ENCODE measurements at regions not wholly inside any gene's neighbourhood (a gene's known extent, or its start where the extent isn't known, plus 50 kb on each side); places are given as distances from the start of the nearest gene placed in this dataset.

GRCh38 chr2:52390651-52391050 lies 1358.7 kb upstream of the NRXN1 start:
- Mint-ChIP-seq H3K4me1 (ENCODE audit: low read depth) (no peaks in the 10 kb centered on the region), H3K9me3 (peaks cover 17% of the 10 kb centered on the region), H3K36me3 (ENCODE audit: low read depth) (no peaks in the 10 kb centered on the region), H3K4me3 (no peak overlapping the region), H3K27me3 (ENCODE audit: low read depth) (no peaks in the 10 kb centered on the region), H3K27ac (no peak overlapping the region)

GRCh38 chr2:52387937-52388590 lies 1356.1 kb upstream of the NRXN1 start:
- Mint-ChIP-seq H3K27ac (no peak overlapping the region), H3K4me3 (no peak overlapping the region), H3K27me3 (ENCODE audit: low read depth) (no peaks in the 10 kb centered on the region), H3K9me3 (peaks cover 11% of the 10 kb centered on the region), H3K36me3 (ENCODE audit: low read depth) (no peaks in the 10 kb centered on the region), H3K4me1 (ENCODE audit: low read depth) (no peaks in the 10 kb centered on the region)

- no peaks in the 10 kb centered on the region for H3K4me1 Mint-ChIP-seq (ENCODE audit: low read depth)
- no peak overlapping the region for H3K27ac Mint-ChIP-seq
- H3K9me3 Mint-ChIP-seq, result peaks cover 8% of the 10 kb centered on the region
- no peaks in the 10 kb centered on the region for H3K27me3 Mint-ChIP-seq (ENCODE audit: low read depth)
- no peaks in the 10 kb centered on the region for H3K36me3 Mint-ChIP-seq (ENCODE audit: low read depth)
- no peak overlapping the region for H3K4me3 Mint-ChIP-seq
Observed at GRCh38 chr2:52386433-52387030, 1354.6 kb upstream of the NRXN1 start.

GRCh38 chr2:52383541-52383940 lies 1351.6 kb upstream of the NRXN1 start:
- Mint-ChIP-seq H3K4me3 (no peak overlapping the region), H3K4me1 (ENCODE audit: low read depth) (no peaks in the 10 kb centered on the region), H3K36me3 (ENCODE audit: low read depth) (no peaks in the 10 kb centered on the region), H3K9me3 (no peaks in the 10 kb centered on the region), H3K27me3 (ENCODE audit: low read depth) (no peaks in the 10 kb centered on the region), H3K27ac (no peak overlapping the region)

DNA sequence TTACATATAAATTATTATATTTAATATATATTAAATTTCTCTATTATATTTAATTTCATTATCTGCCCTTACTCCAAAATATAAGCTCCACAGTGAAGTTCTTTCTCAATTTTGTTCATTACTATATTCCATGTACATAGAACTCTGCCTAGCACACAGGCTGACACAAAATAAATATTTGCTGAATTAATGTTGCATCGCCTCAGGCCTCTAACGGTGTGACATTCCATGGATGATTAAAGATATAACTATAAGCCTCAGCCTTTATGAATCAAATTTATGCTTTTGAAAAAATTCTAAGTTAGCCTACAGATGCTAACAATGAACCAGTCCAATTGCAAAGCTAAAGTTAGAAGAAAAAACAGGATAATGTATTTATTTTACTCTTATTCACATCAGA lies 1337.2 kb upstream of the NRXN1 start:
- Mint-ChIP-seq H3K27me3 (ENCODE audit: low read depth) (no peaks in the 10 kb centered on the region), H3K4me1 (ENCODE audit: low read depth) (no peaks in the 10 kb centered on the region), H3K4me3 (no peak overlapping the region), H3K9me3 (peaks cover 6% of the 10 kb centered on the region), H3K27ac (no peak overlapping the region), H3K36me3 (ENCODE audit: low read depth) (no peaks in the 10 kb centered on the region)

DNA sequence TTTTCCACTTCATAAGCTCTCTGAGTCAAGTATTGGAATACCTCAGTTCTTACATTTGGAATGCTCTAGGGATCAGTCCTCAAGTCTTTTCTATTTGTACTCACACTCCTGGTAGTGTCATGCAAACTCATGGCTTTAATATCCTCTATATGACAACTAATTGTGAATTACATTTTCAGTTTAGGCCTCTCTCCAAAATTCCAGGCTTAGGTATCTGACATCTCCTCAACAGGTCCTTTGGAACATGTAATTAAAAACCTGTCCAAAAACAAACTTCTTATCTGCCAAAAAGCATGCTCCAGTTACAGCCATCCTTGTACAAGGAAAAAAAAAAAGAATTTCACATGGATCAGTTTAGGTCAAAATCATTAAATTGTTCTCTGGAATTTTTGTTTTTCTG lies 1336.2 kb upstream of the NRXN1 start:
- H3K36me3 Mint-ChIP-seq (ENCODE audit: low read depth), result no peaks in the 10 kb centered on the region
- H3K4me1 Mint-ChIP-seq (ENCODE audit: low read depth), result no peaks in the 10 kb centered on the region
- H3K27me3 Mint-ChIP-seq (ENCODE audit: low read depth), result no peaks in the 10 kb centered on the region
- peaks cover 6% of the 10 kb centered on the region for H3K9me3 Mint-ChIP-seq
- no peak overlapping the region for H3K27ac Mint-ChIP-seq
- no peak overlapping the region for H3K4me3 Mint-ChIP-seq

GRCh38 chr2:52365946-52366345 lies 1334.0 kb upstream of the NRXN1 start:
- H3K4me3 Mint-ChIP-seq, result no peak overlapping the region
- H3K4me1 Mint-ChIP-seq (ENCODE audit: low read depth), result no peaks in the 10 kb centered on the region
- no peaks in the 10 kb centered on the region for H3K36me3 Mint-ChIP-seq (ENCODE audit: low read depth)
- no peaks in the 10 kb centered on the region for H3K27me3 Mint-ChIP-seq (ENCODE audit: low read depth)
- peaks cover 4% of the 10 kb centered on the region for H3K9me3 Mint-ChIP-seq
- no peak overlapping the region for H3K27ac Mint-ChIP-seq

- no peak overlapping the region for H3K27ac Mint-ChIP-seq
- H3K27me3 Mint-ChIP-seq (ENCODE audit: low read depth), result no peaks in the 10 kb centered on the region
- H3K9me3 Mint-ChIP-seq, result no peaks in the 10 kb centered on the region
- no peaks in the 10 kb centered on the region for H3K36me3 Mint-ChIP-seq (ENCODE audit: low read depth)
- H3K4me1 Mint-ChIP-seq (ENCODE audit: low read depth), result no peaks in the 10 kb centered on the region
- no peak overlapping the region for H3K4me3 Mint-ChIP-seq
Observed at GRCh38 chr2:52356556-52356955, 1324.6 kb upstream of the NRXN1 start.

DNA sequence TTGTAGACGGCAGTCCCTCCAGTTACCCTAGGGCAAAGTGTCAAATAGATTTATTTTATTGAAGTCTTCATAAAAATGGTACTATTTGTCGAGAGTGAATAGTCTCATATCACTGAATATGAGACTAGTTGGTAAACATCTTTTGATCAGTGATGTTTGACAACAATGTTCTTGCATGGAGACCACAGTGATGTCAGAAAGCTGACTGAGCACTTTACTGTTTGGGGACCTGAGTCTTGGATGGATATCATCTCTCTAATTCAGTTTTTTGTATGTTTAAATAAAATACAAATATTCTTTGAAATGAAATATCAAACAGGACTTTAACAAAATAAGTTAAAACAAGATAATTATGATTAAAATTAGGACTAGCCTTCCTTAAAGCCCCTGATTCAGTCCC lies 1315.4 kb upstream of the NRXN1 start:
- no peak overlapping the region for H3K4me3 Mint-ChIP-seq
- H3K9me3 Mint-ChIP-seq, result peaks cover 29% of the 10 kb centered on the region

DNA sequence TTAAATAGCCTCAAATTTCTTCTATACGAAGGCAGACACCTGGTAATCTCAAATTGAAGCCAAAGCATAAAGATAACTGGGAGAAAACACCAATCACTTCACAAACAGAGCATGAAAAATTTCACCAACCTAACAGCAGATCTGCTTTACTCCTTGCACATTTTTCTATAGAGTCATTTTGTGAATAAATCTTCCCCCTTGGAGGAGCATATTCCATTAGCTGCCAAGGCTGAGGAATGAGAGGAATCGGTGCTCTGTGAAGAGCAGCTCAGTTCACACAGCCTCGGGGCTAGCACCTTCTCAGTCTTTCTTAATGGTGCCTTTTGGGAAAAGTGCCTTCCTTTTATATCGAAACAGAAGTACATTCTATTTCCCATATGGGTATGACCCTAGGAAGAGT lies 1313.7 kb upstream of the NRXN1 start:
- H3K27ac Mint-ChIP-seq, result no peak overlapping the region
- no peaks in the 10 kb centered on the region for H3K36me3 Mint-ChIP-seq (ENCODE audit: low read depth)
- no peaks in the 10 kb centered on the region for H3K4me1 Mint-ChIP-seq (ENCODE audit: low read depth)
- H3K27me3 Mint-ChIP-seq (ENCODE audit: low read depth), result no peaks in the 10 kb centered on the region
- no peak overlapping the region for H3K4me3 Mint-ChIP-seq
- peaks cover 29% of the 10 kb centered on the region for H3K9me3 Mint-ChIP-seq

More for the DNA sequence above, 1315.4 kb upstream of the NRXN1 start:
- Mint-ChIP-seq H3K27me3 (ENCODE audit: low read depth) (no peaks in the 10 kb centered on the region), H3K36me3 (ENCODE audit: low read depth) (no peaks in the 10 kb centered on the region), H3K27ac (no peak overlapping the region), H3K4me1 (ENCODE audit: low read depth) (no peaks in the 10 kb centered on the region)

- Mint-ChIP-seq H3K4me1 (ENCODE audit: low read depth) (no peaks in the 10 kb centered on the region), H3K4me3 (no peak overlapping the region), H3K9me3 (peaks cover 28% of the 10 kb centered on the region), H3K36me3 (ENCODE audit: low read depth) (no peaks in the 10 kb centered on the region), H3K27ac (no peak overlapping the region), H3K27me3 (ENCODE audit: low read depth) (no peaks in the 10 kb centered on the region)
Observed at GRCh38 chr2:52345082-52345481, 1313.2 kb upstream of the NRXN1 start.

- peaks cover 18% of the 10 kb centered on the region for H3K9me3 Mint-ChIP-seq
- no peaks in the 10 kb centered on the region for H3K4me1 Mint-ChIP-seq (ENCODE audit: low read depth)
- H3K27me3 Mint-ChIP-seq (ENCODE audit: low read depth), result no peaks in the 10 kb centered on the region
- no peaks in the 10 kb centered on the region for H3K36me3 Mint-ChIP-seq (ENCODE audit: low read depth)
- no peak overlapping the region for H3K27ac Mint-ChIP-seq
- H3K4me3 Mint-ChIP-seq, result no peak overlapping the region
Observed at GRCh38 chr2:52343706-52344266, 1311.9 kb upstream of the NRXN1 start.

DNA sequence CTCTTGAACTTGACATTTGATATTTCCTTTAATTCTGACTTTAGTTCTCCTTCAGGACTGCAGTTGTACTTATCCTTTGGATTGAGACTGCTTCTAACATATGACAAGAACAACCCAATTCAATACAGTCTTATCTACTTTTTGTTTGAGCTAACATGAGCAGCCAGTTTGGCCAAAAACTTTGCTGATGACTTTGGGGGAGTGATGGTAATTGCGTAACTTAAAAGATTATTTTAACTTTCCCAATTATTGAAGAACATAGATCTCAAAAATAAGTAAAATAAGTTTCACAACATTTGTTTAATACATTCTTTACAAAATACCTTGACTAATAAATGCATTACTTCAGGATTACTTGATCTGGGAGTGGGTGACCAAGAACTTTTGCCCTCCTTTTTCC lies 1311.1 kb upstream of the NRXN1 start:
- H3K27me3 Mint-ChIP-seq (ENCODE audit: low read depth), result no peaks in the 10 kb centered on the region

DNA sequence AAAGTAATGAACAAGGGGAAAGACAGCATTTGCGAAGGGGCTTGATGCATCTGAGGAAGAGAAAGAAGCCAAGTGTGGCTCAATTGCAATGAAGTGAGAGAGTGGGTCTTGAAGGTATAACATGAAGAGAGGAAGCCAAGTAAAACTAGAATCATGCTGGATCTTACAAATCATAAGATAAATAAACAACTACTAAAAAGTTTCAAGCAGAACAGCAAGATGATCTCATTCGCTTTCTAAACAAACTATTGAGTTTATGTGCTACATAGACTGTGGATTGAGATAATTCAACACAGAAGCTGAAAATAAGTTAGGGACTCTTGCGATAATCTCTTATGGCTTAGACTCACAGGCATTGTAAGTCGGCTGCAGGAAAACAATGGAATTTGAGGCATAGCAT lies 1310.5 kb upstream of the NRXN1 start:
- Mint-ChIP-seq H3K36me3 (ENCODE audit: low read depth) (no peaks in the 10 kb centered on the region), H3K27ac (no peak overlapping the region), H3K4me1 (ENCODE audit: low read depth) (no peaks in the 10 kb centered on the region), H3K4me3 (no peak overlapping the region), H3K27me3 (ENCODE audit: low read depth) (no peaks in the 10 kb centered on the region), H3K9me3 (peaks cover 13% of the 10 kb centered on the region)

More for the DNA sequence above, 1311.1 kb upstream of the NRXN1 start:
- Mint-ChIP-seq H3K4me3 (no peak overlapping the region), H3K9me3 (peaks cover 17% of the 10 kb centered on the region), H3K27ac (no peak overlapping the region), H3K36me3 (ENCODE audit: low read depth) (no peaks in the 10 kb centered on the region), H3K4me1 (ENCODE audit: low read depth) (no peaks in the 10 kb centered on the region)

- no peaks in the 10 kb centered on the region for H3K4me1 Mint-ChIP-seq (ENCODE audit: low read depth)
- H3K9me3 Mint-ChIP-seq, result peaks cover 13% of the 10 kb centered on the region
- no peak overlapping the region for H3K27ac Mint-ChIP-seq
- H3K36me3 Mint-ChIP-seq (ENCODE audit: low read depth), result no peaks in the 10 kb centered on the region
- H3K27me3 Mint-ChIP-seq (ENCODE audit: low read depth), result no peaks in the 10 kb centered on the region
- H3K4me3 Mint-ChIP-seq, result no peak overlapping the region
Observed at GRCh38 chr2:52341732-52342131, 1309.8 kb upstream of the NRXN1 start.

Measured in T-helper 1 cell treated with Interleukin-12 subunit alpha and Interleukin-12 subunit beta and Interleukin-4 antibody, amounts not matched to agents 30 μg/mL and 1 μg/mL, for 36 hours (primary cell).